ENCODE measurements at regions not wholly inside any gene's neighbourhood (a gene's known extent, or its start where the extent isn't known, plus 50 kb on each side); places are given as distances from the start of the nearest gene placed in this dataset.

DNA sequence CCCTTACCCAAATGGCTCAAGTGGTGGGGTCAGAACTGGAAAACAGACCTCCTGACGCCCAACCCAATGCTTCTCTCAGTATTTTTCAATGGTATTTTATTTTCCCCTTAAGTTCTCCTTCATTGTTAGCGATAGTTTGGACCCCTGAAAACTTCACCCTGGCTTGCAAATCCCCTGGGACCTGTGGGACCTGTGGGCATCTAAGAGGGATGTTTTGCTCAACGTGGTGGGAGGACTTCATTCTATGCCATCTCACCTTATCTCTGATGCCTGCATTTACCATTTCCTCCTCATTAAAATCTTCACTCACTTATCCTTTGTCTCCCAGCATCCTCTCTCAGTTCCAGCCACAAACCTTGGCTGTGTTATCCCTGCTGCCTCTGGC lies 59.4 kb upstream of the GZMB start:
- Histone ChIP-seq H2AFZ (ENCODE audit: low read depth, low read length) (no peak overlapping the region), H3K79me2 (ENCODE audit: insufficient read depth, low read length) (no peaks in the 10 kb centered on the region), H3K9ac (ENCODE audit: low read depth, low read length) (no peak overlapping the region), H4K20me1 (ENCODE audit: insufficient read depth, low read length) (no peaks in the 10 kb centered on the region), H3K4me1 (ENCODE audit: insufficient read depth, low read length) (peaks cover 16% of the 10 kb centered on the region), H3K4me2 (ENCODE audit: insufficient read depth, low read length) (no peak overlapping the region), H3K4me3 (ENCODE audit: low read depth in 1 of 2, low read length in 2 of 2) (no peak overlapping the region), H3K27ac (ENCODE audit: low read length) (no peak overlapping the region), H3K27me3 (ENCODE audit: insufficient read depth, low read length, poor library complexity) (peaks cover 3% of the 10 kb centered on the region), H3K36me3 (ENCODE audit: insufficient read depth, low read length) (no peaks in the 10 kb centered on the region), H3K9me3 (ENCODE audit: insufficient read depth, low read length, severe bottlenecking) (no peaks in the 10 kb centered on the region)
- ATAC-seq (ENCODE audit: insufficient read depth, low read depth) (no peak), DNase-seq (peak; percentile 16)
- TF ChIP-seq EZH2 (IDR thresholded peaks at IDR 0.05; ENCODE audit: borderline replicate concordance, low read depth, low read length, severe bottlenecking): no peak
- TF ChIP-seq, protein P1, sequence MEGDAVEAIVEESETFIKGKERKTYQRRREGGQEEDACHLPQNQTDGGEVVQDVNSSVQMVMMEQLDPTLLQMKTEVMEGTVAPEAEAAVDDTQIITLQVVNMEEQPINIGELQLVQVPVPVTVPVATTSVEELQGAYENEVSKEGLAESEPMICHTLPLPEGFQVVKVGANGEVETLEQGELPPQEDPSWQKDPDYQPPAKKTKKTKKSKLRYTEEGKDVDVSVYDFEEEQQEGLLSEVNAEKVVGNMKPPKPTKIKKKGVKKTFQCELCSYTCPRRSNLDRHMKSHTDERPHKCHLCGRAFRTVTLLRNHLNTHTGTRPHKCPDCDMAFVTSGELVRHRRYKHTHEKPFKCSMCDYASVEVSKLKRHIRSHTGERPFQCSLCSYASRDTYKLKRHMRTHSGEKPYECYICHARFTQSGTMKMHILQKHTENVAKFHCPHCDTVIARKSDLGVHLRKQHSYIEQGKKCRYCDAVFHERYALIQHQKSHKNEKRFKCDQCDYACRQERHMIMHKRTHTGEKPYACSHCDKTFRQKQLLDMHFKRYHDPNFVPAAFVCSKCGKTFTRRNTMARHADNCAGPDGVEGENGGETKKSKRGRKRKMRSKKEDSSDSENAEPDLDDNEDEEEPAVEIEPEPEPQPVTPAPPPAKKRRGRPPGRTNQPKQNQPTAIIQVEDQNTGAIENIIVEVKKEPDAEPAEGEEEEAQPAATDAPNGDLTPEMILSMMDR (IDR thresholded peaks at IDR 0.05; ENCODE audit: borderline replicate concordance, extremely low read depth, low read length, poor library complexity, severe bottlenecking): no peak

DNA sequence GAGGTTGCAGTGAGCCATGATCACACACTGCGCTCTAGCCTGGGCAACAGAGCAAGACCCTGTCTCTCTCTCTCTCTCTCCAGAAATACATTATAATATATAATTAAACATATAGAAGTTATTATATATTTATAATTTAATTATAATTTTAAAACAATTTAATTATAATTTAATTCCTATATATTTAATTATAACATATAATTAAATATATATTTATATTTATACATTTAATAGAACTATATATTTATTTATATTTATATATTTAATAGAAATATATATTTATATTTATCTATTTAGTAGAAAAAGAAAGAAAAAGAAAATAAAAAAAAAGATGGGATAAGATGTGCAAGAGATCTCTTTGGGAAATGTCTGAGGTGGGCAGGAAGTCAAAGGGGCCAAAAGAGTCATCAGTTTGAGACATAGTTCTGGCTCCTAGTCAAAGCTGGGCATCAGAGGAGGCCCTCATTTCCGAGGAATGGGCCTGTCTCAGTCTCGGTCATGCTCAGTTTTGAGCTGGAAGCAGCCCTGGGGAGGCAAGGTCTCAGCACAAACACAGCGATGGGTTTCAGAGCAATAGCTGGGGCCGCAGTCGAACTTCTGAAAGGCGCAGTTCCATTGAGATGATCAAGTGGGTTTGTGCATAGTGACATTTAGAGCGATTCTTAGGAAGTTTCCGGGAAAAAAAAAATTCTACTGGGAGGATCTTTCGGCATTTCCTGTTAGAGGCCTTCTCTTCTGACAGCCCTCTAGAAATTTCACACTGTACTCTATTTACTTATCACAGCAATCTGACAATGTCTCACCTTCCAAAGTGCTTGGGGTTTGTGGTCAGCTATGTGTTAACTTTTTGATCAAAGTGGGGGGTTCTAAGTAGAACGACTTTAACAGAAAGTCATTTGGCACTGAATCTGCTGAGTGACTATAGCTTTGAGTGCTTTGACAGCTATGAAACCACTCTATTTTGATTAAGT lies 58.7 kb upstream of the GZMB start:
- Histone ChIP-seq H3K9me3 (ENCODE audit: insufficient read depth, low read length, severe bottlenecking) (no peaks in the 10 kb centered on the region), H3K4me1 (ENCODE audit: insufficient read depth, low read length) (peaks cover 16% of the 10 kb centered on the region), H3K27ac (ENCODE audit: low read length) (no peak overlapping the region), H3K9ac (ENCODE audit: low read depth, low read length) (no peak overlapping the region), H3K36me3 (ENCODE audit: insufficient read depth, low read length) (no peaks in the 10 kb centered on the region), H3K27me3 (ENCODE audit: insufficient read depth, low read length, poor library complexity) (peaks cover 3% of the 10 kb centered on the region), H3K79me2 (ENCODE audit: insufficient read depth, low read length) (no peaks in the 10 kb centered on the region), H4K20me1 (ENCODE audit: insufficient read depth, low read length) (no peaks in the 10 kb centered on the region), H2AFZ (ENCODE audit: low read depth, low read length) (no peak overlapping the region), H3K4me2 (ENCODE audit: insufficient read depth, low read length) (no peak overlapping the region), H3K4me3 (ENCODE audit: low read depth in 1 of 2, low read length in 2 of 2) (no peak overlapping the region)
- peak; percentile 95 for ATAC-seq (ENCODE audit: insufficient read depth, low read depth)
- TF ChIP-seq, protein P1 (IDR thresholded peaks at IDR 0.05; ENCODE audit: borderline replicate concordance, extremely low read depth, low read length, poor library complexity, severe bottlenecking): no peak
- TF ChIP-seq EZH2 (IDR thresholded peaks at IDR 0.05; ENCODE audit: borderline replicate concordance, low read depth, low read length, severe bottlenecking): no peak
- DNase-seq: peak; percentile 63

DNA sequence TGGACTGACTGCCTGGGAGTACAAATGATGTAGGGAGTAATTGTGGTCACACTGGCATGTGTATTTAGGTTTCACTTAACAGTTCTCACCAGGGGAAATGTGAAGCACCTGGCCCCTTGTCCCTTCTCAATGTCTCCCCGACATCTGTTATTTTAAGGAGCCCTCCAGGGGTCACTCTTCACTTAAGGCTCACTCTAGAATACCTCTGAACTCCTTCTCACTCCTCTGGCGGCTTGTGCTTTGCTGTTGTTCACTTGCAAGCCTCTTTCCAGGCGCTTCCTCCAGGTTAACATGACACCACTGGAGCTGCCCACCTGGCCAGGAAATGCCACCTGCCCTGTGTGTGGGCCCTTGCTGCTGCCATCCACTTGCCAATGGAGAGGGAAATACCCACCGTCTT lies 56.5 kb upstream of the GZMB start:
- TF ChIP-seq, protein P1 (IDR thresholded peaks at IDR 0.05; ENCODE audit: borderline replicate concordance, extremely low read depth, low read length, poor library complexity, severe bottlenecking): peak; percentile 10
- no peak for TF ChIP-seq EZH2 (IDR thresholded peaks at IDR 0.05; ENCODE audit: borderline replicate concordance, low read depth, low read length, severe bottlenecking)
- H3K4me1 ChIP-seq (ENCODE audit: insufficient read depth, low read length): peaks cover 16% of the 10 kb centered on the region
- no peak overlapping the region for H3K4me2 ChIP-seq (ENCODE audit: insufficient read depth, low read length)
- H4K20me1 ChIP-seq (ENCODE audit: insufficient read depth, low read length): no peaks in the 10 kb centered on the region
- ATAC-seq (ENCODE audit: insufficient read depth, low read depth): no peak
- H3K9ac ChIP-seq (ENCODE audit: low read depth, low read length): no peak overlapping the region
- no peak for DNase-seq
- peaks cover 3% of the 10 kb centered on the region for H3K27me3 ChIP-seq (ENCODE audit: insufficient read depth, low read length, poor library complexity)
- no peaks in the 10 kb centered on the region for H3K36me3 ChIP-seq (ENCODE audit: insufficient read depth, low read length)
- H3K79me2 ChIP-seq (ENCODE audit: insufficient read depth, low read length): no peaks in the 10 kb centered on the region
- no peak overlapping the region for H2AFZ ChIP-seq (ENCODE audit: low read depth, low read length)
- H3K9me3 ChIP-seq (ENCODE audit: insufficient read depth, low read length, severe bottlenecking): no peaks in the 10 kb centered on the region
- H3K4me3 ChIP-seq (ENCODE audit: low read depth in 1 of 2, low read length in 2 of 2): no peak overlapping the region
- H3K27ac ChIP-seq (ENCODE audit: low read length): no peak overlapping the region

Measured in DND-41 (cell line).